NK-92 (cell line): ENCODE measurements at regions not wholly inside any gene's neighbourhood (a gene's known extent, or its start where the extent isn't known, plus 50 kb on each side); places are given as distances from the start of the nearest gene placed in this dataset.

Source experiments
- DNase-seq: peaks from one replicate; lab custom pipeline; 2025; ENCODE audit not compliant: unreplicated experiment; lab: John Stamatoyannopoulos, UW

DNA sequence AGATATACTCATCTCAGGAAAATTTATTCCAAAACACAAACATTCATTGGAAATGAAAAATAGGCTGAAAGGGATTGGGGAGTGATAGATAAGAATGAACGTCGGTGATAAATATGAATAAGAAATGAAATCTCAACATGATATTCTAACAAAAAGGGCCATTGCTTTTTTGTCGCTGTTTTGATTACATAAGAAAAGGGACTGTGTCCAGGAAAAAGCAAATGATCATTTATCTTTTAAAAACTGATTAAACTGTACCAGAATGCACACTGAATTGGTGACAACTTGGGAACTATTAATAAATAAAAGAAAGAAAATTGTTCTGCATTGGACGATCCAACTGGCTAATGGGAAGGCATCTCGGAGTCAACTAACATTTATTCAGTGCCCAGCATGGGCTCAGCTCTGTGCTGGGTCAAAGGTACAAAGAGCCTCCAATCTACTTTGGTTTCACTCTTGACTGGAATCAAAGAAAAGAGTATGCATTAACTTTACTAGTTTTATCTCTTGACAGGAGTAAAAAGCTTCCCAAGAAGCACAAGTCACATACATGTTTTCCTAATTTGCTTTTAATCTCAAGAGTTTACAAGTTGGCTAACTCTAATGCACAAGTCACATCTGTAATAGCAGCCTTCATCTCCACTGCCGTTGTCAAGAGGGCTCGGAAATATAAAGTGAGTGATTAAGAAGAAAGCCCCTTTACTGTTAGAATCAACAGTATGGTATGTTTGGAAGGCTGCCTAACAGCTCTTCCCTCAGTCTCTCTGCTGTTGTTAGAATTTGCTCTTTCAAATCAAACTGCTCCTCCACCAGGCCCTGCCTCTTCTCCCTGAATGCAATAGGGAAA lies 280.0 kb downstream of the IGSF11 start:
- DNase-seq: no peak

GRCh38 chr3:118755253-118755801 lies 279.3 kb downstream of the IGSF11 start:
- DNase-seq: no peak

DNA sequence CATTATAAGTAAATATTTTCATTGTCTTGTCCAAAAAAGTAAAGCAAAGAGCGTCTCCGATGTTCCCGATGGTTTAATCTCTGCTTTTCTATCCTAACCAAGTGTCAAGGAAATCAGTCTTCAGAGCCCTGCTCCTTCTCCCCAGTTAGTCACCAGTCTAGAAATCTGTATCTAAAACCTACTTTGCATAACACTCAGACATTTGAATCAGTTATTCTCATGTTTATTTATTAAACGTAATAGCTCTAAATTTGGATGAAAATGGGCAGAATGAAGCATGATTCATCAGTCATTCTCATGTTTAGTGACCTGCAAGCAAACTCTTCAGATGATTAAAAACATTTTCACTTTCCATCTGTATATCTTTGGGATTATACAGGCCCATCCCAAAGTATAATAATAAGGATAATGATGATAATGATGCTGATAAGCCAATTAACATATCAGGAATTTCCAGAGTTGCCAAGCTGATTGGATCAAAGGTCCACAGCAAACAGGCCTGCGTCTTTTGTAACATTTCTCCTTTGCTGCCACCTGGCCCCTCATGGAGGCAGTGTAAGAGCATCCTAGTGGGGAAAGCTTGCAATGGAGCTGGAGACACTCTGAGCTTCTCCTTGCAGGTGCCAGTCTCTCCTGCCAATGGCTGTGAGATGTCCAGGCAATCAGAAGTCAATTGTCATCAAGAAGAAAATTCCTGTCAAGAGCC lies 273.9 kb downstream of the IGSF11 start:
- no peak for DNase-seq

DNA sequence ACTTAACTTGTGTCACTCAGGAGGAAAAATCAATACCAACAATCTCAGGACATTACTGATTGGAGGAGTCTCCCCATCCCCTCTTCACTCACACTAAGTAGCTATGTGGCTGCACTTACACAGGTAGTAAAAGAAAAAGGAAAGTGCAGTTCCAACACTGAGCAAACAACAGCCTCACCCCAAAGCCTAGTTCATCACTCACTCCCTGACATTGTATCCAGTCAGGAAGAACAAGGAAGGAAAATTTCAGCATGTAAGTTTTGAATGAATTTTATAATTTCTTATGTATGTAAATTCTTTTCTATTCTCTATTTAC lies 273.4 kb downstream of the IGSF11 start:
- no peak for DNase-seq

GRCh38 chr3:118765636-118766305 lies 268.9 kb downstream of the IGSF11 start:
- no peak for DNase-seq

DNA sequence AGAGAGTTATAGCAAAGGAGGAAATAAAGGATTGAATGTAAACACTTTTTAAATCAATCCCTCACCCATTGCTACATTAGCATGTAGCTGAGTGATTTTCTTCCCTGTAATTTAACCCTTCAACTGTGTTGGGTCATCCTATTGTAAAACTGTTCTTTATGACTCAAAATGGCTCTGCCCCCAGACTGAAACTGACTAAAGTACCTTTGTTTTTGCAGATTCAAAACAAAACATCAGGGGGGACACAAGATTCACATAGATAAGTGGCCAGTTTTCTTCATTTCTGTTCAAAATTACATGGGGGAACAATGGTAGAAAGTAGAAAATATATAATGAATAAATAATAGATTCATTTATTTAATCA lies 268.4 kb downstream of the IGSF11 start:
- no peak for DNase-seq

DNA sequence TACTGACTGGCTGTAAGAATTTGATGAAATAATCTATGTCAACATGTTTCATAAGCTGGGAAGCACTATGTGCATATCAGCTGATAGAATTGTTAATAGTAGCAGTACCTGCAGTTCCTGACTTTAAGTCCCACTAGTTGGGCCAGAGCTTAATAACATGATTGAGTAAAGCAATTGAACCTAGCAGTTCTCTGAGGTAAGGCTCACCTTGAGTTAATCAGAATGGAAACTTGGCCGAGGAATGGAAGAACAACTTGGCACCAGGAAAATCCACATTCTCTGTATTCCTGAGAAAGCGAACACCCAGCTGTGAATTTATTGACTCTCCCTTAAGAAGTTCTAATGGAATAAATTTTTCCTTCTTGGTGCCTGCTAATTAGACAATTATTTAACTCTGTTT lies 262.6 kb downstream of the IGSF11 start:
- DNase-seq: no peak

DNA sequence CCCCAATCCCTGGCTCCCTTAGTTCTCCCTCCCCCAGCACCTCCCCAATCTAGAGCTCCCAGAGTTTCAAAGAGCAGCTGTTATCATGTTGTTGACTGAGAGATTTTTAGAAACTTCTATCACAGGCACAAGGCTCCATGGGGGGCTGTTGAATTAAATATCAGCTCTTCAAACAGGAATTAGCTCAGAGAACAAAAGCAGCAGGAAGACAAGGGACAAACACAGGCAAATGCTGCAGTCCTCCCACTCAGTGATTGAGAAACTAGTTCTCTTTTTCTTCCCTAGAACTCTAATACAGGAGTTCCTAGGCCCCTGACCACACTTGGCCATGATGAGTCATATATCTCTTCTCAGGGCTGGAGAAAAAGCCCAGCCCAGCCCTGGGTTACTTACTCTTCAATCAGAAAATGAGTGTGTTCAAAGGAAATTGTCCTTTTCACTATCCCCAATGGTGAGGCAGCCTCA lies 262.1 kb downstream of the IGSF11 start:
- DNase-seq: no peak

DNA sequence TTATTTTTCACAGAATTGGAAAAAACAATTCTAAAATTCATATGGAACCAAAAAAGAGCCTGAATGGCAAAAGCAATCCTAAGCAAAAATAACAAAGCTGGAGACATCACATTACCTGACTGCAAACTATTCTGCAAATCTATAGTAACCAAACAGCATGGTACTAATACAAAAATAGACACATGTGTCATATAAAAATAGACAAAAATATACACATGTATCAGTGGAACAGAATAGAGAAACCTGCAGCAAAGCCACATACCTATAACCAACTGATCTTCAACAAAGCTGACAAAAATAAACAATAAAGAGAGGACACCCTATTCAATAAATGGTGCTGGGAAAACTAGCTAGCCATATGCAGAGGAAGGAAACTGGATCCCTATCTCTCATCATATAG lies 259.6 kb downstream of the IGSF11 start:
- no peak for DNase-seq

DNA sequence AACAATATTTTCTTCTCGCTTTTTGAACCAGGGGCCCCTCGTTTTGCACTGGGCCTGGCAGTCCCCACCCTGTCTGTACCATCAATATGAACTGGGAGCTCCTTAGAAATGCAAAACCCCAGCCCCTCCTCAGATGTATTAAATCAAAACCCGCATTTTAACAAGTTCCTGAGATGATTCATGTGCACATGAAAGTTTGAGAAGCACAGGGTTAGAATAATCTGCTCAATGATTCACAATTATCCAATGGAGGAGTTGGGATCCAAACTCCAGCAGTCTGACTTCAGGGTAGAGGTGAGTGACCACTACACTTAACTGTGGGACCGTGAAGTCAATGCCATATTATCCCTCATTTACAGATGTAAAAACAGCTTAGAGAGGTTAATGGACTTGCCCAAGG lies 256.4 kb downstream of the IGSF11 start:
- DNase-seq: no peak

DNA sequence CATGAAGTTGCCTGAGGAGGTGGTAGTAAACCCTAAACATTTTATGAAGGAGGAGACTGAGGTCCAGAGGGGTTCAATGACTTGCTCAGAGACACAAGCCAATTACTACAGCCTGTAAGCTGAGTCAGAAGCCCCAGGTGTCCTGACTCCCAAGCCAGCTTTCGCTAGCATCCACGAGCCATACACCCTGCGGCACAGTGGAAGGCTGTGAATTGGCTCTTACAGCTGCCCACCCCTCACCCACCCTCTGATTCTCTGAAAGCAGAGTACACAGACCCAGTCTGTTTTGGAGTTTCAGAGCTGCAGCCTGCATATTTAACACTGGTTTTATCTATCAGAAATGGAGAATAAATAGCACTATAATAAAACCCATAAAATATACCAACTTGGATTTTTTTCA lies 253.4 kb downstream of the IGSF11 start:
- no peak for DNase-seq

DNA sequence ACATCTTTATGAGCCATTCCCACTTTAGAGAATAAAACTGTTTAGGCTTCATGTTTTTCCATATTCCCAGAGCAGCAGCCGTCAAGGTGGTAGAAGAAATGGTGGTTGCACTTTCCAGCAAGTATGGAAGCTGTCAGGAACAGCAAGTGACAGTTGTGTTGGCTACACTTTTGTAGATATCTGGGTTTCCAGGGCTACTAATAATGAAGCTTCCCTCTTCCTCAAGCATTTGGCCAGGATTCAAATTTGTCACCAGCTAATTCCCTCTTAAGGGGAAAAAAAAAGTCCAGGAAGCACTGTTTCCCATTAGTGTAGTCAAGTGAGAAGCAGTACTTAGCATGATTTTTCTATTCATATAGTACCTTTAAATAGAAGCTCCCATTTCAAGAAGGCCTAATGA lies 252.8 kb downstream of the IGSF11 start:
- no peak for DNase-seq

DNA sequence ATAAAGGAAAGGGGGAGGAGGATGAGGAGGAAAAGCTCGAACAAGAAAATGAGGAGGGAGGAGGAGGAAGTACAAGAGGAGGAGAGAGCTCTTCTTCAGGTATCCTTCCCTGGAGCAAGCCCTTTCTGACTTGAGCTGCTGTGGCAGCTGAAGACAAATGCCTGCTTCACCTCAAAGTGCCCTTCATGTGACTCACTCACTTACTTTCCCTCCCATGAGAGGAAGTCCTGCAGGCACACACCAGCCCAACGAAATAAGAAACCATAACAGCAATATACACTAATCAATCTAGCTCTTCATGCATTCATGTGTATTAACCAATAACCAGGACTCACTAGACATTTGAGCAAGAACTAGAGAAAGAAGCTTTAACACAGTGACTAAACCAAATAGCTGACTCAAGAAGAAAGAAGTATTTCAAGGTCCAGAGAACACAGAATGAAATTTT lies 251.9 kb downstream of the IGSF11 start:
- no peak for DNase-seq

DNA sequence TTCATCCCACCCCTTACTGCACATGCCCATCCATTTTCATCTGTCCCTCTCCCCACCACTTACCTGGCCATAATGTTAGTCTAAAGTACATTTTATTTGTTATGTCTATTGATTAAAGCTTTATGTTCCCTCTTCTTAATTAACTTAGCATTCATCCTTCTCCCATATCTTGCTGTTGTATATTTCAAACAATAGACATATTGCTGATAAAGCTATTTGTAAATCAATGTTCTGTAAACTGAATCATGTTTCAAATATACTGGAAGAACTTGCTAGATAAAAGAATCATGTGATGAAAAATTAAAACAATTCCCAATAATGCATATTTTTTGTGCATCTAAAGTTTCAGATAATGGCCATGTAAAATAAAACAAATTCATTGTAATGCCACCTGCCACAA lies 249.2 kb downstream of the IGSF11 start:
- no peak for DNase-seq

DNA sequence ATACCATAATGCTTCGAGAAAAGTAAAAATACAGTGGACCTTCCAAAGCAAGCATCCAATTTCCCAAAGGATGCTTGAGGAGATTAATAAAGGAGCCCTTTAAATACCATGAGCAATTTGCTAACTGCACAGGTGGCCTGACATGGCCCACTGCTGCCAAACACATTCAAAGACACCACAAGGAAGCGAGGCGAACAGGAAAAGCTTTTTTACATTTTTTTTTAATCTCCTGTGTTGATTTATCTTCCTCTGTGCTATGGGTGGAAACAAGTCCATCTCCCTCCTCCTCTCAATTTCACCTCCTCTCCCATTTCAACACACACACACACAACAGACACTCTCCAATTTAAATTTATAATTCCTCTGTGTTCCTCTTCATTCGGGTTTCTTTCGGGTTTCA lies 243.4 kb downstream of the IGSF11 start:
- DNase-seq: no peak

GRCh38 chr3:118792191-118792590 lies 242.5 kb downstream of the IGSF11 start:
- no peak for DNase-seq

GRCh38 chr3:118793176-118793575 lies 241.5 kb downstream of the IGSF11 start:
- no peak for DNase-seq

- DNase-seq: no peak
Measured at GRCh38 chr3:118799303-118799702, 235.3 kb downstream of the IGSF11 start.

- DNase-seq: no peak
Measured at GRCh38 chr3:118801899-118802298, 232.7 kb downstream of the IGSF11 start.

DNA sequence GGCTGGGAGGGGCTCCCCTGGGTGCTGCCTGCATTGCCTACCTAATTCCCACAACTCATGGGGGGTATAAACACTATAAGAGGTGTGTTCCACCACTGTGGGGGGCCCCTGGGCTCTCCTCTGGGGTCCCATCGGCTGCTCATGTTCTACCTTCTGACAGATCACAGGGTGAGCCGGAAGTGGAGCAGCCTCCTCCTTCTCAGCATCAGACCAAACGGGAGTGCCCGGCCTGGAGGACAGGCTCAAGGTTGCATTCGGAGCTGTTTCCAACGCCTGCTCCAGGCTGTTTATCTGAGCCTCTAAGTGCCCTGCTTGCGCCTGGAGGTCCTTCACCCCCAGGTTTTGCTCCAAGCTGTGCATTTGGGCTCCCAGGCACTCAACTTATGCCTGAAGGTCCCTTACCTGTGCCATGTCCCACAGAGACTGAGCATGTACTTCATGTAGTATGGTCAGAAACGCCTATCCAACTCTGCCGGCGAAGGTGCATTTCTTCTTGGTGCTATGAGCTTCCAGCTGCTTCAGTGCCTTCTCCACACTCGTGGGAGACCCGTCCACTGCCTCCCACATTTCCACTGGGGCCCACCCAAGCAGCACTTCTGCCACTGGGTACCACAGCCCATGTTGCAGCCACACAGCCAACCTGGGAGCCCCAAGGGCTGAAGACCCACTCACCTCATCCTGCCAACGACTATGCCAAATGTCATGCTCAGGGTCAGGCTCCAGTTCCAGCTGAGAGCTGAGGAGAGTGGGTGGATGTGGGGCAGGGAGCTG lies 232.1 kb downstream of the IGSF11 start:
- no peak for DNase-seq

DNA sequence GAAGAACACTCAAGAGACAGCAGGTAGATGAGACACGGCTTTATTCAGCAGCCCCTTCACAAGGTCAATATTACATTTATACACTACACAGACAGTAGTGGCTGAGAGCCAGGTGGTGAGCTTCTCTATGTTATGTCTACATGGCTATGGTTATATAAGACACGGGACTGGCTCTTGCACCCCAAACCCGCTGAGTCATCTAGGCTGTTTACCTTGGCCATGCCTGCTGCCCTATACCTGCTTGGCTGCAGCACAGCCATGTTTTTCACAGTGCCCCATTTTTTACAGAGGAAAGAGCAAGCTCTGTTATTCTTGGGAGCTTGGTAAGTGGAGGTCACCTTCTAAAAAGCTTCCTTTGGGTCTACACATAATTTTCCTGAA lies 231.6 kb downstream of the IGSF11 start:
- DNase-seq: no peak
